Skin epidermis (tissue), 12 donors: ENCODE measurements at regions not wholly inside any gene's neighbourhood (a gene's known extent, or its start where the extent isn't known, plus 50 kb on each side); places are given as distances from the start of the nearest gene placed in this dataset.
"Not testable (repeated sequence)": the region's sequence is repeated elsewhere in the genome, so short reads cannot be mapped to it uniquely, and the experiment has no call there.

ENCODE experiments used
- H3K27ac ChIP-seq, 21 experiments: fragments of 200-600 bp; sonication (generic) in 11 of 21; one replicate each; pipeline ENCODE4 v1.5.0; 2020; ENCODE audit warnings: mild to moderate bottlenecking in 3 of 21, inconsistent platforms in 2 of 21, moderate library complexity in 2 of 21
- H3K4me3 ChIP-seq, 7 experiments: fragments of 200-600 bp; sonication (generic) in 2 of 7; one replicate each; pipeline ENCODE4 v1.5.0; 2020; ENCODE audit warnings: inconsistent platforms in 2 of 7, mild to moderate bottlenecking in 2 of 7, moderate library complexity in 1 of 7

DNA sequence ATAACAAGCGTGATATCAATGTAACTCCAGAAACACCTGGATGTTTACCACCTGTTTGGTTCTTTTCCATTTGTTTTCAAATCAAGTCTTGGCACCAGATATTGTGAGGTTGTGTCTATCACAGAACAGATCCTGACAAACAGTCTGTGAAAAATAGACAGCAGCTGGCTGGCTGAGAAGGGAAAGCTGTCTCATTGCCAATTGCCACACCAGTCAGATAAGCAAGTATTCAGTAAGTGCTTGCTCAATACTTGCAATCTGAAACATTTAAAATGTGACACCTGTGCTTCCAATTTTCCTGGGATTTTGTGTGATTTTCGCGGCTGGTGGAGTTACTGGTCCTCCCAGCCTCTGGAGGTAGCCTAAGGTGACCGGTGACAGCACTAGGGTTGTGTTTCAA is 147.9 kb upstream of the MYO3A start:
- no peak overlapping the region for H3K27ac ChIP-seq
- H3K4me3 ChIP-seq, result no peak overlapping the region

DNA sequence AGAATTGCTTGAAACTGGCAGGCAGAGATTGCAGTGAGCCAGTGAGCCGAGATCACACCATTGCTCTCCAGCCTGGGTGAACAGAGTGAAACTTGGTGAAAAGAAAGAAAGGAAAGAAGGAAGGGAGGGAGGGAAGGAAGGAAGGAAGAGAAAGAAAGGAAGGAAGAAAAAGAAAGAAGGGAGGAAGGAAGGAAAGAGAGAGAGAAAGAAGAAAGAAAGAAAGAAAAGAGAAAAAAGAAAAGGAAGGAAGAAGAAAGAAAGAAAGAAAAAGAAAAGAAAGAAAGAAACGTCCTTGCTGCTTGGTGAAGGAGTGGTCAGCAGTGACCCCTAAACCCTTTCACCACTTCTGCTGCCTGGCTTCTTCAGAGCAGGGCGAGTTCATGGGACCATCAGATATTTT is 147.1 kb upstream of the MYO3A start:
- Histone ChIP-seq H3K27ac (no peak overlapping the region), H3K4me3 (no peak overlapping the region)

- Histone ChIP-seq H3K27ac (no peak overlapping the region), H3K4me3 (no peak overlapping the region)
Measured at GRCh38 chr10:25797888-25798429, 136.1 kb upstream of the MYO3A start.

- H3K4me3 ChIP-seq, result no peak overlapping the region
- no peak overlapping the region for H3K27ac ChIP-seq
Measured at GRCh38 chr10:25804505-25804904, 129.5 kb upstream of the MYO3A start.

DNA sequence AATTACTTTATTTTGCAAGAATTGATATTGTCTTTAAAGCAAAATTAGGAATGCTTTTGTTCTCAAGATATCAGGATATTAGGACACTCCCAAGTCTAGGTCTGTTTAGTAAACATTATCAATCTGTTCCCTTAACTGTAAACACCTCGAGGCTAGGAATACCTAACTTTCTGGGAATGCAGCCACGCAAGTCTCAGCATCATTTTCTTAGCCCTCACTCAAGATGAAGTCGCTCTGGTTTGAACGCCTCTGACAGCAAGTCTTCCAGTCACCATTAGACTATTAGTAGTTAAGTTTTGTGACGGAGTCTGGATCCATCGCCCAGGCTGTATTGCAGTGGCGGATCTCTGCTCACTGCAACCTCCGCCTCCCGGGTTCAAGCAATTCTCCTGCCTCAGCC is 128.0 kb upstream of the MYO3A start:
- Histone ChIP-seq H3K4me3 (no peak overlapping the region), H3K27ac (no peak overlapping the region)

- no peak overlapping the region for H3K4me3 ChIP-seq
- H3K27ac ChIP-seq, result no peak overlapping the region
Measured at GRCh38 chr10:25808372-25808771, 125.7 kb upstream of the MYO3A start.

GRCh38 chr10:25811052-25811685 is 122.9 kb upstream of the MYO3A start:
- Histone ChIP-seq H3K27ac (no peak overlapping the region), H3K4me3 (no peak overlapping the region)

GRCh38 chr10:25813511-25813910 is 120.5 kb upstream of the MYO3A start:
- Histone ChIP-seq H3K27ac (no peak overlapping the region), H3K4me3 (no peak overlapping the region)

DNA sequence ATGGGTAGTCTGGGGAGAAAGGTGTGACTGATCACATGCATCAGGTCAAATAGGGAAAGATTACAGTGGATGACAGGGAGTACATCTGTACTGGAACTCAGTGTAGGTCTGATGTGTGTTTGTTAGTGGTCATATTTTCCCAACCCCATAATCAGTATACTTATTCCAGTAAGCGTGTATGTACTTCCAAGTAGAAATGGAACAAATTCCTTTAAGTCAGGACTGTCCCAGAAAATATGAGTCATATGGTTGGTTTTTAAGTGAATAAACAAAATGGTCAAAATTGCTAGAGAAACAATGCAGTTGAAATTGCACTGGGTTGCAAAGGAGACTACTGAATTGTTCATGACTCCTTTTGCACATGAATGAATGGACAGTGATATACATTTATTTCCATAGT is 118.8 kb upstream of the MYO3A start:
- no peak overlapping the region for H3K27ac ChIP-seq

DNA sequence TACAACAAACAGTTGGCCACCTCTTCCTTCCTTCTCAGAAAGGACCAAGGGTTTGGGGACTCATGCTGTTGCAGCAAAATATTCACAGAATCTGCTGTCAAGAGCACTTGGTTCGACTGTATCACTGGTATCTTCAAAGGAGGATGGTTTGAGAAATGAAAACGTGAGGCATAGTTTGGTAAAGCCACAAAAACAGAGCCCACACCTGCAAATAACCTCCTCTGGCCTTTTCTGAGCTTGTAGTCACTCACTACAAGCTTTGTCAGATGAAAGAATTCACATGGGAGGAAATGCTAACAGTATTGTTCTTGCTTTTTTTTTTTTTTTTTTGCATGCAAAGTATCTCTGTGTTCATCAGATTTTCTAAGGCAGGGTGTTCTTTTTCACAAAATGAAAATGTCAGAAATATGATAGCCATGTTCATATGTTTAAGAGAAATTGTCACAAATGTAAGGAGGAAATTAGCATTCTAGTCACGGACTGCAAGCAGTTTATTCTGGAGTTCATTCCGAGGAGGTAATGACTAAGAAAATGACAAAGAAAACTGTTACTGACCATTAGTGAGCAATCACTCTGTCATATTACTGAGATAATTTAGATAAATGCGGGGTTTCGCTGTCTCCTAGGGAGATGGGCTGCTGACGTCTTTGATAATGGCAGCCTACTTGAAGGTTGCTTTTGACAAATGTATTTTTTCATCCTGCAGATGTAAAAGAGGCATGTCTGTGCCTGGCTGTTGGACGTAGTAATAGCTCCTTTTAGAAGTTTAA is 117.8 kb upstream of the MYO3A start:
- H3K4me3 ChIP-seq, result no peak overlapping the region

More for the DNA sequence above, 118.8 kb upstream of the MYO3A start:
- H3K4me3 ChIP-seq, result no peak overlapping the region

DNA sequence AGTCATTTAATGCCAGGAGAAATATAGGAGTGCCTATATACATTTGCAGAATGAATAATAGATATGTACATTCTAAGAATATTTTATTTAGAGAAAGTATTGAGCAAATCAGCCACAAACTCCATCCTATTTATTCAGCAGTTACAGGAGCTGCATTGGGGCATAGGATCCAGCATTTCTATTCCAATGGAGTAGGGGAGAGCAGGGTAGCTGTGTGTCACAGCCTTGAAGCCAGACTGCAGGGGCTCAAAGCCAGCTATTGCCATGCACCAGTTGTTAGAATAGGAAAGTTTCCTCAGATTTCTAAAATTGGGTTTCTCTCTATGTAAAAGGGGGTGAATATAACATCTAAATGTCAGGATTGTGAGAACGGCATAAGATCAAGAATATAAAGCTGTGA is 116.8 kb upstream of the MYO3A start:
- Histone ChIP-seq H3K4me3 (no peak overlapping the region), H3K27ac (no peak overlapping the region)

More for the DNA sequence above, 117.8 kb upstream of the MYO3A start:
- no peak overlapping the region for H3K27ac ChIP-seq

- Histone ChIP-seq H3K4me3 (no peak overlapping the region), H3K27ac (no peak overlapping the region)
Measured at GRCh38 chr10:25818751-25819150, 115.3 kb upstream of the MYO3A start.

GRCh38 chr10:25820472-25820871 is 113.6 kb upstream of the MYO3A start:
- no peak overlapping the region for H3K4me3 ChIP-seq
- no peak overlapping the region for H3K27ac ChIP-seq

DNA sequence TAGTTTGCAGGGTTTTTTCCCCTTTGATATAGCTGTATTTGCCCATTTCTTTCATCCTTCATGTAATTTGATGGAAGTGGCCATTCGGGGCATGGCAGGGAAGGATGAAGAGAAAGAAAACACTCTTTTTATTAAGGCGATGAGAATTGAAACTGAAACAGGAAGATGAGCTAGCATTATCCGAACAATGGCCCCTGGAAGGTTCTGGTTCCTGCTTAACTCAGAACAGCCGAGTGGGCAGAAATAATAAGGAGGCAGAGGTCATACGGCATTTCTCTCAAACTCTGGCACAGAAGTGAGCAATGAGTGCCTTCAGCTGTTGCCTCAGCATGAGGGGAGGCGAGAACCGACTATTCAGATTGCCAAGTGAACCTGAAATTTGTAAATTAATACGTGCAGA is 113.2 kb upstream of the MYO3A start:
- Histone ChIP-seq H3K4me3 (no peak overlapping the region), H3K27ac (no peak overlapping the region)

GRCh38 chr10:25824050-25824449 is 110.0 kb upstream of the MYO3A start:
- no peak overlapping the region for H3K27ac ChIP-seq
- H3K4me3 ChIP-seq, result no peak overlapping the region

DNA sequence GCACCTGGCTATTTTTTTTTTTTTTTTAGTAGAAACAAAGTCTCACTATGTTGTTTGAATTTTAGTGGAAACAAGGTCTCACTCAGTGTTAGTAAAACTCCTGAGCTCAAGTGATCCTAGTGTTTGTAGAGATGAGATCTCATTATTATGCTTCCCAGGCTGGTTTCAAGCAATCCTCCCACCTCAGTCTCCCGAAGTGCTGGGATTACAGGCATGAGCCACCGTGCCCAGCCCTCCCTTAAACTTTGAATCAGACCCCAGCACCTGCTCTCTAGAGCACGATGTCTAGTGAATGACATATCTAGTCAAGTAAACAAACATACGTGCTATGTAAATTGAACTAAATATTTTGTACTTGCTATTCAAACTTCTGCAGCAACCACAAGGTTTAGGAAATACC is 105.6 kb upstream of the MYO3A start:
- no peak overlapping the region for H3K27ac ChIP-seq

GRCh38 chr10:25831080-25831479 is 102.9 kb upstream of the MYO3A start:
- no peak overlapping the region for H3K27ac ChIP-seq
- H3K4me3 ChIP-seq, result no peak overlapping the region

More for the DNA sequence above, 105.6 kb upstream of the MYO3A start:
- no peak overlapping the region for H3K4me3 ChIP-seq

DNA sequence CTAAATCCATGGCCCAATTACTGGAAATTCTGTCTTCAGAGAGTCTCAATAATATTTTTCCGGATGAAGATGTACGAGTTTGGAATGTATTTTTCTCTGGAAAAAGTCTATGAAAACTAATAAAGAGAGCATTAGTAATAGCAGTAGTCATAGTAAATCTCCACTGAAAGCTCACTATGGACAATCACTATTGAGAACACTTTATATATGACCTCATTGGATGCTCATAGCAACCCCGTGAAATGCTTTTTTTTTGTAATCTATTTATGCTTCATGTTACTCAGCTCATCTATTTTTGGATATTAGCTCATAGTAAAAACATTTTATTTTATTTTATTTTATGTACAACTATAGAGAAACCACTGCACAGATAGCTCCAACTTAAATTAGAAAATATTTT is 94.3 kb upstream of the MYO3A start:
- no peak overlapping the region for H3K27ac ChIP-seq
- no peak overlapping the region for H3K4me3 ChIP-seq

DNA sequence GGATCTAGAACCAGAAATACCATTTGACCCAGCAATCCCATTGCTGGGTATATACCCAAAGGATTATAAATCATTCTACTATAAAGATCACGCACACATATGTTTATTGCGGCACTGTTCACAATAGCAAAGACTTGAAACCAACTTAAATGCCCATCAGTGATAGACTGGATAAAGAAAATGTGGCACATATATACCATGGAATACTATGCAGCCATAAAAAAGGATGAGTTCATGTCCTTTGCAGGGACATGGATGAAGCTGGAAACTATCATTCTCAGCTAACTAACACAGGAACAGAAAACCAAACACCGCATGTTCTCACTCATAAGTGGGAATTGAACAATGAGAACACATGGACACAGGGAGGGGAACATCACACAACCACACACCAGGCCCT is 93.2 kb upstream of the MYO3A start:
- not testable (repeated sequence) for H3K27ac ChIP-seq, H3K4me3 ChIP-seq

DNA sequence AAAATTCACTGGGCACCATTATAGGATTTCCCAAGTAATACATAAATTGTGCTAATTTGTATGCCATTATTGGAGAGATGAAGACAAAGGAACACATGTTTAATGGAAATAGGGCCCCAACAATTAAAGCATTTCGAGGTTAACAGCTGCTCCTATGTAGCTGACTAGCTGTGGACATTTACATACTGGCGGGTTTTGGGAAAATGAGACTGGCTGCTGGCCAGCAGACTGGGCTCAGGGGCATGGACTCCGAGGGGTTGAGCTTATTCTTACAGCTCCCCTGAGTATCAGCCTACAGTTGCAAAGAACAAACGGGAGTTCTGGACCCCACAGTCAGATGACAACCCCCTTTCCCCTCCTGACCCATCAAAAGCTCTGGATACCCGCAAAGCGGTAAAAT is 91.9 kb upstream of the MYO3A start:
- Histone ChIP-seq H3K4me3 (no peak overlapping the region), H3K27ac (no peak overlapping the region)

GRCh38 chr10:25843551-25844170 is 90.4 kb upstream of the MYO3A start:
- H3K27ac ChIP-seq, result no peak overlapping the region
- H3K4me3 ChIP-seq, result no peak overlapping the region
